Ovary (tissue), 7 donors: ENCODE measurements at regions not wholly inside any gene's neighbourhood (a gene's known extent, or its start where the extent isn't known, plus 50 kb on each side); places are given as distances from the start of the nearest gene placed in this dataset.

Experiments used
- DNase-seq, 5 donors: peaks; one replicate each; pipeline ENCODE4 v3.0.0-alpha.2; 2019 to 2020
- H3K27ac ChIP-seq, 2 donors: fragments of 200-600 bp; one replicate each; pipeline versions ENCODE4 v1.5.1 to v1.8.0; 2019 to 2022
- H3K27me3 ChIP-seq: fragments of 200-600 bp; one replicate; pipeline ENCODE4 v1.8.0; 2022
- H3K36me3 ChIP-seq: fragments of 200-600 bp; sonication (generic); one replicate; pipeline ENCODE4 v1.5.1; 2019
- H3K4me1 ChIP-seq: one replicate; pipeline ENCODE4 v1.8.1; 2013; ENCODE audit warnings: mild to moderate bottlenecking, moderate library complexity; ENCODE audit not compliant: insufficient read depth
- H3K4me3 ChIP-seq: fragments of 200-600 bp; sonication (generic); one replicate; pipeline ENCODE4 v1.5.1; 2017
- H3K9me3 ChIP-seq, 2 donors: fragments of 200-600 bp in 1 of 2; sonication (generic) in 1 of 2; one replicate each; pipeline versions ENCODE4 v1.5.1 to v1.8.1; 2013 to 2019; ENCODE audit warnings: mild to moderate bottlenecking in 1 of 2, moderate library complexity in 1 of 2
- EP300 ChIP-seq: sonication (generic); formaldehyde crosslinking; IDR thresholded peaks from one replicate; pipeline ENCODE4 v1.6.1; 2017; ENCODE audit warnings: antibody characterized with exemption
- POLR2A ChIP-seq: fragments of 450-650 bp; IDR thresholded peaks from one replicate; pipeline ENCODE4 v1.6.1; 2017; ENCODE audit warnings: antibody characterized with exemption, mild to moderate bottlenecking, moderate library complexity
- WGBS, 3 donors: extraction: QIAGEN DNeasy Blood & Tissue Kit in 1 of 3; methylation state at CpG; one replicate each; pipeline versions ENCODE4 v1.1.5 to v1.1.7; 2013 to 2017; 5-methylcytosine and 5-hydroxymethylcytosine counted together
- intact Hi-C, 4 donors: fragments of 100-400 bp; cut with DNase I; formaldehyde crosslinking; loops; one replicate each; pipeline versions ENCODE4 v1.11.0 to v1.15.1; 2022 to 2023
- TF ChIP-seq, protein P1 (sequence below), 3 donors: fragments of 450-650 bp in 2 of 3; fragments of 200-600 bp in 1 of 3; IDR thresholded peaks; one replicate each; pipeline versions ENCODE4 v1.5.1 to v1.8.0; 2016 to 2022; ENCODE audit warnings: antibody characterized with exemption in 3 of 3, mild to moderate bottlenecking in 1 of 3
- donor health status: DM: no; HTN: no; CAD: no; lungs with moderate emphysema.
- donor health status: DM: no; HTN: no; CAD: no.
- donor health status: Bipolar disorder and iron deficiency.
- donor health status: DM: no; HTN: no; CAD: no.
- donor health status: DM: yes; HTN: yes; CAD: no.

DNA sequence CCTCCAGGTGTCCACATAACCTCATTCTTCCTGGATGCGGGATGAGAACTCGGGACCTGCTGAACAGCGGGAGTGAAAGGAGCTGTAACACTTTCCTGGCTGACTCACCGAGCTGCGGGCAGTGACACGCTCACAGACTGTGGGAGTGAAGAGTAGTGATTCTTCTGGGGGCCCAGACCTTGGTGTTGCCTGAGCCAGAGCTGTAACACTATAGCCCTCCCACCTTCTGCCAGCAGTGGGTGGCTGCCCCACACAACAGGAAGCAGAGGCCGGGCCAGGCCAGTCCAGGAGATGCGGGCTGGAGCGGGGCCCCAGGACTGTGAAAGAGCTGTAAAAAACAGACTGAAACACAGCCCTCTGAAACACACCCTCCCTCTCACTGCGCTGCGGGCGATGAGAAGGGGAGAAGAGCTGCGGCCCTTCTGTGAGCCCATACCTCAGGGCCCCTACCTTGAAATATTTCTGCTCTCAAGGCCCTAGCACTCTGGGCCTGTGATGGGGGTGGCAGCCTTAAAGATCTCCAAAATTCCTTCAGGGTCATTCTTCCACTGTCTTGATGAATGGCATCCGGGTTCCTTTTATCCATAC lies 464.0 kb upstream of the CCDC54 start:
- TF ChIP-seq EP300 = no peak
- TF ChIP-seq, protein P1, sequence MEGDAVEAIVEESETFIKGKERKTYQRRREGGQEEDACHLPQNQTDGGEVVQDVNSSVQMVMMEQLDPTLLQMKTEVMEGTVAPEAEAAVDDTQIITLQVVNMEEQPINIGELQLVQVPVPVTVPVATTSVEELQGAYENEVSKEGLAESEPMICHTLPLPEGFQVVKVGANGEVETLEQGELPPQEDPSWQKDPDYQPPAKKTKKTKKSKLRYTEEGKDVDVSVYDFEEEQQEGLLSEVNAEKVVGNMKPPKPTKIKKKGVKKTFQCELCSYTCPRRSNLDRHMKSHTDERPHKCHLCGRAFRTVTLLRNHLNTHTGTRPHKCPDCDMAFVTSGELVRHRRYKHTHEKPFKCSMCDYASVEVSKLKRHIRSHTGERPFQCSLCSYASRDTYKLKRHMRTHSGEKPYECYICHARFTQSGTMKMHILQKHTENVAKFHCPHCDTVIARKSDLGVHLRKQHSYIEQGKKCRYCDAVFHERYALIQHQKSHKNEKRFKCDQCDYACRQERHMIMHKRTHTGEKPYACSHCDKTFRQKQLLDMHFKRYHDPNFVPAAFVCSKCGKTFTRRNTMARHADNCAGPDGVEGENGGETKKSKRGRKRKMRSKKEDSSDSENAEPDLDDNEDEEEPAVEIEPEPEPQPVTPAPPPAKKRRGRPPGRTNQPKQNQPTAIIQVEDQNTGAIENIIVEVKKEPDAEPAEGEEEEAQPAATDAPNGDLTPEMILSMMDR (IDR thresholded peaks at IDR 0.05) = no peak
- no peak for TF ChIP-seq POLR2A
- no peak overlapping the region for H3K4me3 ChIP-seq
- no peak for DNase-seq
- 83 to 92% (median 85%) methylated on average over 14 of the region's 14 CpGs for WGBS, 3 donors
- no peaks in the 10 kb centered on the region for H3K9me3 ChIP-seq
- H3K36me3 ChIP-seq = no peaks in the 10 kb centered on the region
- H3K4me1 ChIP-seq = no peaks in the 10 kb centered on the region
- H3K27me3 ChIP-seq = no peaks in the 10 kb centered on the region
- H3K27ac ChIP-seq = no peak overlapping the region
- intact Hi-C loops = no loop called here

DNA sequence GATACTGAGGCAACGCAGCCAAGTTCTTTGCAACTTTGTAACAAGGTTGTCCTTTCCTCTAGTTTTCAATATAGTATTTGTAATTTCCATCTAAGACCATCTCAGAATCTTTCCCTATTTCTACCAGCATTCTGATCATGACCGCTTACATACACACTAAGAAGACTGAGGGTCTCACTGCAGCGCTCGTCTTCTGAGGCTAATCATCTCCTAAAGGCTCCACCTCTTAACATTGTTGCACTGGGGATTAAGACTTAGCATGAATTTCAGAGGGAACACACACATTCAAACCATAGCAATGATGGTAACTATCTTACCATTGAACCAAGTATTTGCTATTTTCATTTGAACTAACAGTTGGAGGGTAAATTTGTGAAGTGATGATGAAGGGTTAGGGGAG lies 463.3 kb upstream of the CCDC54 start:
- no peak for DNase-seq
- intact Hi-C loops = no loop called here
- no peaks in the 10 kb centered on the region for H3K9me3 ChIP-seq
- H3K4me3 ChIP-seq = no peak overlapping the region
- TF ChIP-seq POLR2A (no peak), EP300 (no peak)
- TF ChIP-seq, protein P1 (IDR thresholded peaks at IDR 0.05) = no peak
- H3K27ac ChIP-seq = no peak overlapping the region
- H3K36me3 ChIP-seq = no peaks in the 10 kb centered on the region
- no peaks in the 10 kb centered on the region for H3K4me1 ChIP-seq
- H3K27me3 ChIP-seq = no peaks in the 10 kb centered on the region
- 96 to 98% (median 97%) methylated on average over 4 of the region's 4 CpGs for WGBS, 3 donors

DNA sequence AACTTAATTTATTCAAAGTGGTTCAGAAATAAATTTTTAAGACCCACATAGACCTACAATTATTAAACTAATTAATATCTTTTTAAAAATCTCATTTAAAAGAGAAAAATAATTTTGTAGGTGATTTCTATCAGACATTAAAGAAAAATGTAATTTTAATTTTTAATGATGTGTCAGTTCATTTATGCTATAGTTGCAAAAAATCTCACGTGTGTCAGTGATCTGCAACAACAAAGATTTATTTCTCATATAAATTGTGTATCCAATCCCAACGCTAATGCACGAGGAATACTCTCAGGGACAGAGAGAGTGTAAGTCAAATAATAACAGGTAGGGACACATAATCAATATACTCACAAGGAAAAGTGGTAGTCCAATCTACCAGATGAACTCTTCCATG lies 456.6 kb upstream of the CCDC54 start:
- Histone ChIP-seq H3K9me3 (no peaks in the 10 kb centered on the region), H3K27ac (no peak overlapping the region), H3K4me1 (no peaks in the 10 kb centered on the region), H3K36me3 (no peaks in the 10 kb centered on the region), H3K27me3 (no peaks in the 10 kb centered on the region), H3K4me3 (no peak overlapping the region)
- 90 to 93% (median 91%) methylated on average over 3 of the region's 3 CpGs for WGBS, 3 donors
- no peak for TF ChIP-seq EP300
- TF ChIP-seq, protein P1 (IDR thresholded peaks at IDR 0.05) = no peak
- TF ChIP-seq POLR2A = no peak
- intact Hi-C loops = no loop called here
- DNase-seq = no peak

DNA sequence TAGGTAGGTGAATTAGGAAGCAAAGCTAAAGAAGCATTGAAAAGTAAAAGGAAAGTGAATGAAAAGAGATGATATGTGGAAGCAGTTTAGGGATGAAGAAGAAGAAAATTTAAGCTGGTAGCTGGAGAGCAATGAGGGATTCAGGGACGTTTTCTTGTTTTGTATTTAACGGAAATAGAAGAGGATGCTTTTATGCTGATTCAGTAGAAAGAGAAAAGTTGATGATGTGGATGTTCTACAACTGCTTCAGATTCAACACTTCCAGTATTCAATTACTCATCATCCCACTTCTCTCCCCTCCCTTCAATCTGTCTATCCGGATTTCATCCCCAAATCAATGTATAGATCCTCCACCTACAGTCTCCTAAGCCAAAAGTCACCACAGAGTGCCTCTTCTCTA lies 448.2 kb upstream of the CCDC54 start:
- no peaks in the 10 kb centered on the region for H3K9me3 ChIP-seq
- no peak overlapping the region for H3K4me3 ChIP-seq
- H3K4me1 ChIP-seq = peaks cover 1% of the 10 kb centered on the region
- intact Hi-C loops = no loop called here
- H3K27ac ChIP-seq = no peak overlapping the region
- TF ChIP-seq, protein P1 (IDR thresholded peaks at IDR 0.05) = no peak
- TF ChIP-seq POLR2A (no peak), EP300 (no peak)
- H3K27me3 ChIP-seq = no peaks in the 10 kb centered on the region
- 76 to 85% (median 81%) methylated on average over 3 of the region's 3 CpGs for WGBS, 3 donors
- H3K36me3 ChIP-seq = no peaks in the 10 kb centered on the region
- DNase-seq = no peak
